ENCODE measurements at regions not wholly inside any gene's neighbourhood (a gene's known extent, or its start where the extent isn't known, plus 50 kb on each side); places are given as distances from the start of the nearest gene placed in this dataset.
A peak's percentile ranks its signal among the peaks of the same experiment; 100 is the strongest.

DNA sequence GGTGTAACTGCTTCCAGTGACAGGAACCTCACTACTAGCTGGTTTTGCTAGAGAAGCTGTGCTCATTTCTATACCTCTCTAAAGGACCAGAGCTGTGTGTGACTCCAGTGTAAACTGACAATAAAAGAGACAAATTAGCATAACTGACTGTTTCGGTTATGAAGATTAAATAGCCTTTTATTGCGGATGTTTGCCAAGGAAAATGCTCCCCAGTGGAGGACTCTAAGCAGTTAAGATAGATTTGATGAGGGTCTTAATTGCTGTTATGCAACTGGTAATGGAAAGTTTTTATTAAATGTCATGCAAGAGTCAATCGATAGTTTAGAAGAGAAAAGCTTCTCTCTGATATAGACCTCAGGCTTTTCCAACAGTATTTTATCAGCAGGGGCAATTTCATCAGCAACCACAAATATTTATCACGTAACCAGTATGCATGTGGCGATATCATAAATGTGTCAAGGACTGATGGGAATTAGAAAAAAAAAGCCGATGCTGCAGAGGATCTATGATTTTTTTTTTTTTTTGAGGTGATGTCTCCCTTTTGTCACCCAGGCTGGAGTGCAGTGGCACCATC, 275.2 kb upstream of the DMAC1 start:
- no peak for DNase-seq

DNA sequence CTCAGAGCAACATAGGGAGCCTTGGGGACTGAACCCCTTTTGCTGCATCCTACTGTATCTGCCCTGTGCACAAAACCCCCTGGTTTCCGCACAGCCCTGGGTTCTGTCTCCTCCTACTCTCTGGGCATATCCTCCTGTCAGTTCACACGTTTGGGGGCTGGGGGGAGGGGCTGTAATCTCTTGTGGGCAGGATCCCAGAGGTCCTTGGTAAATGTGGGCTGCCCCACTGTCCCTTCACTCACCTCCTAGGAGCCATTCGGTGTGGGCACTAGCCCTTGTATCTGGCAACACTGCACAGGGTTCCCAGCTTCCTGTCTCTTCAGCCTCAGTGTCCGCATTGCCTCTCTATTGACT, 271.8 kb upstream of the DMAC1 start:
- no peak for DNase-seq

DNA sequence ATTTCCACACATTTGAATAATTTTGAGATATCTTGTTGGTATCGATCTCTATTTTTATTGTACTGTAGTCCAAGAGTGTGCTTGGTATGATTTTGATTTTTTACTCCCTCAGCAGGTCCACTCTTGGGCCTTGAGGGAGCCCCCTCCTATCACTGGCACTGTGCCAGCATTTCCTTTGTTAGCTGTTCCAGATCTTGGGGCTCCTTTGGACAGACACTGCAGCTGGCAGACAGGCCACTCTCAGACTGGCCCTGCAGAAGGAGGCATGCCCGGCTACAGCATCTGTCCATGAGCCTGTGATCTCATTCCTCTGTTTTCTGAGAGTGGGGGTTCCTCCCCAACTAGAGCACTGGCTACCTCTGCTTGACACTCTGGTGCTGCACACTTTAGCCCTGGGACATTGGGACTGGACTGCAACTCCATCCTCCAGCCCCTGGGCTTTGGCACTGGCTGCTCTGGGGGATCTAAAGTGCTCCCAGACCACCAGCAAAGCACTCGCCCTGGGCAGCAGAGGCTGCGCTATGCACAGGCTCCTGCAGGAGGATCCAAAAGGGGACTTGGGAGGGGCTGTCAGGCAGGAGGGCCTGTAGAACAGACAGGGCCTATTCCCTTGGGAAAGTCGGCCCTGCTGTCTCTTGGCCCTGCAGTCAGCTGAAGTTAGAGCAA, 271.3 kb upstream of the DMAC1 start:
- DNase-seq, result no peak

DNA sequence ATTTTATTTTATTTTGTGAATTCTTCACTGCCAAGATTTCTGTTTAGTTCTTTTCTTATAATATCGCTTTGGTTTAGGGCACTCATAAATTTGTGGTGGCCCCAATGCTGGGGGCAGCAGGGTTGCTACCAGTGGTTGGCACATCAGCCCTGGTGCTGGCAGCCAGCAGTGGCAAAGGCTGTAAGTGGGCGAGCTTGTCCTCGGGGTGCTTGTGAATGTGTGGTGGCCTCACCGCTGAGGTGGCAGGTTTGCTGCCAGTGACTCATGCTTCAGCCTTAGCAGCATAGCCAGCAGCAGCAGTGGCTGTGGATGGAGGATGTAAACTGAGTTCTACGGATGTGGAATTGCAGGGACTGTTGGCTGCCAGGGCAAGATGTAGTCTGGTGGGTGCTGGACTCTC, 262.9 kb upstream of the DMAC1 start:
- no peak for DNase-seq

DNA sequence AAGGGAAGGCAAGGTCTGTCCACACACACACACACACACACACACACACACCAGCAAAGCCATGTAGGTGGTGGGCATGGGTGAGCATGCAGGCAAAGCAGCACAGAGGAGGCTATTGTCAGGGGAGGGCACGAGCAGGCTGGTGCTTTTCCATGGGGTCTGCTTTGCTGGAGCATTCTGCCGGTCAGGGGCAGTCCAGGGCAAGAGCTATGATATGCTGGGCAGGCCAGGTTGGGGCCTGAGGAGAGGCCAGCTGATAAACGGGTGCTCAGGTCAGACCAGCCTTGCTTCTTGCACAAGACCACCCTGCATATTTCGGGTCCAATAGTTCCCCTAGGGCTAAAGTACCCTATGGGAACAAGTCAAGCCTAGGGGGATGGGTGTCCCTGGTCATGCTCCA, 253.9 kb upstream of the DMAC1 start:
- no peak for DNase-seq

DNA sequence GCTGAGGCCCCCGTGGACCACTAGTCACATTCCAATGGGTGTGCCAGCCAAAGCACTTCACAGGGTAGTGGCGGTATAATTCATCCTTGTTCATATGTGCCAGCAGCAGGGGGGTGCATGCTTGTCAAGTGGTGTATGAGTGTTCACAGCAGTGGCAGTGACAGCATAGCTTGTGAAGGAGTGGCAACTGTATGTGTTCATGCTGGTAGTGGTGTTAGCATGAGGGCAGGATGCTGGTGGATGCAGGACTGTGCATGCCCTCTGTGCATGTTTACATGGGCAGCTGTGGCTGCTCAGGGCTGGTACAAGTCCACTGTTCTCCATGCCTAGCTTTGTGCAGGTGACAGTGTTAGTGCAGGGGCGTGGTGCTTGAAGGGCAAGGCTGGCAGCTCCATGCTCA, 253.4 kb upstream of the DMAC1 start:
- DNase-seq, result no peak

DNA sequence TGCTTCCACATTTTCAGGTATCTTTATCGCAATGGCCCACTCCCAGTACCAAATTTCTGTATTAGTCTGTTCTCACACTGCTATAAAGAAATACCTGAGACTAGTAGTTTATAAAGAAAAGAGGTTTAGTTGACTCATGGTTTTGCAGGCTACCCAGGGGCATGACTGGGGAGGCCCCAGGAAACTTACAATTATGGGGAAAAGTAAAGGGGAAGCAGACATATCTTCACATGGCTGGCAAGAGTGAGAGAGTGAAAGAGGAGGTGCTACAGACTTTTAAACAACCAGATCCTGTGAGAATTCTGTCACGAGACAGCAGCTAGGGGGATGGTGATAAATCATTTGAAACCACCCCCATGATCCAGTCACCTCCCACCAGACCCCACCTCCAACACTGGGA, 238.2 kb upstream of the DMAC1 start:
- no peak for DNase-seq

DNA sequence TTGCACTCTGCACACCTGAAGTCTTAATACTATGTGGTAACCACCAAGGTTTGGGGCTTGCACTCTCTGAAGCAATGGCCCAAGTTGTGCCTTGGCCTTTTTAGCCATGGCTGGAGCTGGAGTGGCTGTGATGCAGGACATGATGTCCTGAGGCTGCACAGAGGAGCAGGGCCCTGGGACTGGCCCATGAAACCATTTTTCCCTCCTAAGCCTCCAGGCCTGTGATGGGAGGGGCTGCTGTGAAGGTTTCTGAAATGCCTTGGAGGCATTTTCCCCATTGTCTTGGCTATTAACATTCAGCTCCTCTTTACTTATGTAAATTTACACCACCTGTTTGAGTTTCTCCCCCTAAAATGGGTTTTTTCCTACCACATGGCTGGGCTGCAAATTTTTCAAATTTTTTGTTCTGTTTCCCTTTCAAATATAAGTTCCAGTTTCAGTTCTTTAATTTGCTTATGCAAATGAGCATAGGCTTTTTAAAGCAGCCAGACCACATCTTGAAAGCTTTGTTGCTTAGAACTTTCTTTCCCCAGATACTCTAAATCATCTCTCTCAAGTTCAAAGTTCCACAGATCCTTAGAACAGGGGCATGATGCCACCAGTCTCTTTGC, 237.4 kb upstream of the DMAC1 start:
- DNase-seq, result peak; percentile 68

DNA sequence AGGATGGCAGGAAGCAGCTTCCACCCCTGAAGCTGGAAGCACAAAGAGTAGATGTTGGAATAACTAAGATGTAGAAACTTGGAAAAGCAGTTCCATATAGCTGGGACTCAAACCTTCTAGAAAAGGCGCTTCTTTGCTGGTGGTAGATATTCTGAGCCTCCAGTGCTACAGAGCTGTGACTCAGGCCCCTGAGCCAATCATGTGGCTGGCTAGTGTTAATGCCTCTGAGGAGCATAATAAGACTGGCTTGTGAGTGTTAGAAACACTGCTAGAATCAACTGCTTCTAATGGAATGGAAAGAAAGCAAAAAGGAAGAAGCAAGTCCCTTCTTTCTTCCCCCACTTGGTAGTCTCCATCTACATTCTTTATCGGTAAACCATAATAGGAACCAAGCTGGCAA, 234.2 kb upstream of the DMAC1 start:
- DNase-seq, result no peak

DNA sequence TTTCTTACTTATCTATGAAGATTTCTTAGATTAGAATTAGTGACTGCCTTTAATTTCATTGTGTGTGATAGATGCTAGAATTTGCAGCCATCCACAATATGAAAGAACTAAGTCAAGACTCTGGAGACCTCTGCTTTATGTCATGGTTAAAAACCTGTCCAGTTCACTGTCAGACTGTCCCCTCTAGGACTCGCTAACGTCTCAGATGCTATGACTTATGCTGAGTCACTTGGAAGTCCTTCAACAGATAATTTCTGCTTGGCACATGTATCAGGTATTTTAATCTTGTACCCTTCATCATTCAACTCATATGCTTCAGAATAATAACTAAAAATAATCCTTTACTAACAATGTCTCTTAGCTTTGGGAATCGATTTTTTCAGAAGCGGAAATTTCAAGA, 230.5 kb upstream of the DMAC1 start:
- no peak for DNase-seq

DNA sequence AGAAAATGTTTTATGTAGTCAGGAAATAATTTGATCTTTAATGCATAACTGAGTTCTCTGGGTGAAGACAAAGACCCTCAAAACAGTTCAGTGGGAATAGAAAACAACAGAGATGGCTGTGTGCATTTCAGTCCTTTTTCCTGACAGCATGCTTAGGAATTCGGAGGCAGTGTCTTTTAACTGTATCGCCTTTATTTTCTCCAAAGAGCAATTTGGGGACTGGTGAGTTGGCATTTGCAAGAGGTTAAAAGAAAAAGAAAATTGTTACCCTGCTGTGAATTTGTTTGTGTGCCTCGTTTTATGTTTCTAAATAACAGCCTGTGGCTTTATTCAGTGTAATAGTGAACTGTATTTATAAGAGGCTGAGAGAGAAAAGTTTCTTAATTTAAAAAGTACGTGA, 227.8 kb upstream of the DMAC1 start:
- DNase-seq, result no peak

DNA sequence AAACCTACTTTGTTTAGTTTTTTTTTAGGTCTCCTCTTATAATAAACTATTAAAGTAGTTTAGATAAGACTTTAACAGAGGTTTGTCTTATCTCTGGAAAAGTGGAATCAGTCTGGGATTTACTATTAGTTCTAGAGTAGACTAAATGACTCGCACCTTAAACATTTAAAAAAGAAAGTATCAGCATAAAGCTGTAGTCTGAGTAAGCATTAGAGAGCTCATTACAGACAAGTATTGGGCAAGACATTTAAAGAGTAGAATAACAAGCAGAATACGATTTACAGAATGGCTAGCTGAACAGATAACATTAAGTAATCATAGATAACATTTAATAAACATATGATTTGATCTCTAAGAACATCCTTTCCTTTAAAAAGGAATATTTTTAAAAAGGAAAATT, 226.0 kb upstream of the DMAC1 start:
- no peak for DNase-seq

DNA sequence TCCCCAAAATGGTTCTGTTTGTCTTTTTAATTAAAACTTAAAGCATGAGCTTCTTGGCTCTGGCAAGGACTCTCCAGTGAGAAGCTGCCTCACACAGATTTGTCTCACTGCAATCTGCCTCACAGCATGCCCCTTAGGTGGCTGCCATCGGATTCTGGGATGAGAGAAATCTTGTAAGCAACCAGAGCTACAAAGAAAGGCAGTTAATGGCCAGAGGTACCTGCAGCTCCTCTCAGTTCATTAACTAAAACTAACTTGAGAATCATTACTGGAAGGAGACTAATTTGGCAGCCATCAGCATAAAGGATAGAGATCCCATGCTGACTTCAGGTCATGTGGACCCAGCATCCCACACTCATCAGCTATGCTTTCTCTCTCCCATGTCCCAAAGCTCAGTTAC, 220.6 kb upstream of the DMAC1 start:
- no peak for DNase-seq

DNA sequence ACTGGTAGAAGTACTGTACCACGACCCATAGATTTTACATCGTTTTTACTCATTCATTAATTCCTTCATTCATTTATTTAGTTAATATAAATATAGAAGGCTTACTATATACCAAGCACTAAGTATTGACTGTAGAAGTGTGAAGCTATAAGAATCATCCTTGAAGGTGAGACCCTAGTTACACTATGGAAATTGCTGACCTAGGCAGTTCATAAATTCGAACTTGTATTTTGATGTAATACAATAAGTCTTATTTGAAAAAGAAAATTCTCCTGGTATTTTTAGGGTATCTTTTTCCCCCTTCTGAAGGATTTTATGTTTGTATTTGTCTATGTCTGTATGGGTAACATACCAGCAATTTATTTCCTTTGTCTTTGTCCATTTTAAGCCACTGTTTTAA, 220.1 kb upstream of the DMAC1 start:
- DNase-seq, result no peak

DNA sequence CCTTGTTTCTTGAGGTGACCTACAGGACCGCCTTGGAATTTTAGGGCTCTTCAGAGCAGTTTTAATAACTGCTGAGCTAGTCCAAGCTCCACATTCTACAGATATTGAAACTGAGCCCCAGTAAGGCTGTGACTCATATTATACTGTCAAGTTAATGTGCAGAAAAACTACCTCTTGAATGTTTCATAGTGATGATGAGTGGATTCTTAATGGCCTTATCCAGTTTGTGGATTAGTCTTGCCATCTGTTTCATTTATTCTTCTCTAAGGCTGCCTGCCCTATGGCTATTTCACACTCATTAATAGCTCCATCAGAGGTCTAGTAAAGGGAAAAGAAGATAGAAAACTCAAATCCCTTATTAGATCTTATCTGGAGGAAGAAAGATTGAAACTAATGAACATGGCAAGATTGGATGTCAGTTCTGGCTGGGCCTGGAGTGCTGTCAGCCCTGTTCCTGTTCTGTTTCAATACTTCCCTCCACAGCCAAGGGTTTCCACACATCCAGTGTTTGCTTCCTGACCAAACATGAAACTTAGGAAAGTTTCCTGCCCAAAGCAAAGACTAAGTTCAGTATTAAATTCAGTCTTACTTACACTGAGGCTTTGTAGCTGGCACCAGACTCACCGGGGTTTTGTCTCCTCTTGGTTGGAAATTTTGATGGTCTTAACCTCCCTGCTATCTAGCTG, 215.6 kb upstream of the DMAC1 start:
- no peak for DNase-seq

DNA sequence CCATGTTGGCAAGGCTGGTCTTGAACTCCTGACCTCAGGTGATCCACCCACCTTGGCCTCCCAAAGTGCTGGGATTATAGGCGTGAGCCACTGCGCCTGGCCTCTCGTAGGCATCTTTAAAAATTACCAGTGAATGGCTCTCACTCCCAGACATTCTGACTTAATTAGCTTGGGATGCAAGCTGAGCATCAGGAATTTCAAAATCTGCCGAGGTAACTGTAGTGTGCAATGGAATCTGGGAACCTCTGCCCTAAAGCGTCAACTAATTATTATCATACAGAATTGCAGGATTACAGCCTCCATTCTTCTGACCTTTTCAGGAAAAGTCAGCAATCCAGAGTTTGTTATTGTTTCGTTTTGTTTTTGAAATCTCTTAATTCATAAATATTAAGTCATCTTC, 213.4 kb upstream of the DMAC1 start:
- no peak for DNase-seq

DNA sequence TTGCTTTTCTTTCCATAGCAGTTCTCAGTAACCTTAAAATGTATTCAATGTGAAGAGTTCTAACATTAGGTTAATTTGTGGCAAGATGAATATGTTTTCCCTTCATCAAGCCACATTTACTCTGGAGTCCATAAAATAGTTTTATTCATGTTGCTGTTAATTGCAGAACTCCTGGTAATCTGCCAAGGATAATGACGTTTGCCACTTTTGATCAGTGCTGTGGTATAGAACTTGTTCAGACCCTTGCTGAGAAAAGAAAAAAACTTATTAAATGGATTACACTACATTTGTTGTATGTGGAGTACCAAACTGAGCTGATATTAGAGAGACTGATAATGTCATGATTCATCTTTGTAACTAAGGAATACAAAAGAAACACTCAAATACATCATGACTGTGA, 212.4 kb upstream of the DMAC1 start:
- DNase-seq, result no peak

DNA sequence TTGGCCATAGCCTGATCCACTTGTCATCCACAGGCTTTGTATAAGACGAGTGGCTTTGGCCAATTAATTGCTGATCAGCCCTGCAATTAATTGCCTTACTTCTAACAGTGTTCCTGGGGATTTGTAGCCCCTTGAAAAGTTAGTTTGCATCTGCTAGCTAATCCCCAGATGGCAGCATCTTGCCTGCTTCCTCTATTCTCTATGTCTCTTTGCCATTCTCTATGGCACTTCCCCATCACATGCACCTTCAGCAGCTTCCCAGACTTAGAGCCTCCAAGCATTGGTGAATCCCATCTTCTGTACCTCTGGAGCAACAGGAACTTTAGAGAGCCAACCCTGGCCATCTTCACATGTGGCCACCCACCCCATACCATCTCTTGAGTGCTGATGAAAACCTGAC, 197.0 kb upstream of the DMAC1 start:
- no peak for DNase-seq

DNA sequence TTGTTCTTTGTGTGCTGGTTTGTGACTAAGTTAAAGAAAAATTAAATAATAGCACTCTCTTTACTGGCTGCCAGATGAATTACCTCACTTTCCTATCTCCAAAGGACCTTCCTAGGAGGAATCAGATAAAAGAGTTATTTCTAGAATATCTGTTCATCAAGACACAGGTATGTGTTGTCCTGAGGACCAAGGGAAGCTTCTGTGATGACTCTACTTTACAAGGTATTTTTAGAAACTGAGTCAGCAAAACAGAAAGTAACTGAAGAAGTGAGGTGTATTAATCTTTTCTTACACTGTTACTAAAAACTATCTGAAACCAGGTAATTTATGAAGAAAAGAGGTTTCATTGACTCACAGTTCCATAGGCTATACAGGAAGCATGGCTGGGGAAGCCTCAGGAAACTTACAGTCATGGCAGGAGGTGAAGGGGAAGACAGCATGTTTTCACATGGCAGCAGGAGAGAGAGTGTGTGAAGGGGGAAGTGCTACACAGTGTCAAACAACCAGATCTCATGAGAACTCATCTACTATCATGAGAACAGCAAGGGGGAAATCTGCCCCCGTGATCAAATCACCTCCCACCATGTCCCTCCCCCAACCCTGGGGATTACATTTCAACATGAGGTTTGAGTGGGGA, 189.2 kb upstream of the DMAC1 start:
- no peak for DNase-seq

DNA sequence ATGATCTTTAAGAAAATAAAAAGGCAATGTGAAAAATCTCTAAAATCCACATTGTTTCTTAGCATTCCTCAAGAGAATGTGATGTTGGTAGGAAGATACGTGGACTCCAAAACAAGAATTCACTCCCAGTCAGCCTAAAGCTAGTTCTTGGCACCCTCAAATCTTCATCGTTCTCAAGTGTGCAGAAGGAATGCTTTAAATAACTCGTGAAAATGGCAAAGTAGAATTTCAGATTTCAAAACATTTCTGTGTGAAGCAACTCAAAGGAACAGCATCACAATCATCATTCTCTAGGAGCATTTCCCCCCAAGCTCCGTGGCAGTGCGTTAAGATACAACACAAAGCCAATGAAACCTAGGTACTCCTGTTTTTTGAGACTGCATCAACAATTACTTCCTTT, 185.1 kb upstream of the DMAC1 start:
- no peak for DNase-seq

DNA sequence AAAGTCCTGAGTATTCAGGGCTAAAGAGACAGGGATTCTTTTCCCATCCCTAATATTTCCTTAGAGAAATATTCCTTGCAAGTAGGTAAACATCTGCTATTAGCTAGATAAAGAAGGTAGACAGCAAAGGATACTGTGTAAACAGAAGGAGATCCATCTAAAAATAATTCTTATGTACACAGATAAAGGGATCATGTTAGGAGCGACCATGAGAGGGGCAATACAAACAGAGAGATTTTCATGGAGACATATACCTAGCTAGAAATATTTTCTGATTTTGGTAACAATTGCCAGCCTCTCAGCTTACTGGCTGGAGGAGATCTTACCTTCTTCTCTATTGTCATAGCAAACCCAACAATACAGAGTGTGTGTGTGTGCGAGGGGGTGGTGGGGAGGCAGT, 184.6 kb upstream of the DMAC1 start:
- no peak for DNase-seq

DNA sequence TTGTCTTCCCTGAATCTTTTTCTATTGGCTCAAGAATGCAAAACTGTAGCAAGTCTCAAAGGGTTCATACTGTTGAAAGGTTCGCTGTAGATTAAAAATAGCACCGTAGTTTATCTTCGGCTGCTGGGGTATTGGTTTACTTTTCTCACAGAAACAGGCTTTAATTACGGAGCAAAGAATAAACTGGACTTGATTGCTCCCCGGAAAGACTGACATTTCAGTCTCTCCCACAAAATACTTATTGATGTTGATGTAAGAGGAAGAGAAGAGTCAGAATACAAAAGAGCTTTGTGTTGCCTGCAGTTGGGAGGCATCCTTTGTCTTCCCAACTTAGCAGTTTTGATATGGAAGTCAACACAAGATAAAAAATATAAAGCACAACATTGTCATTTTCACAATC, 183.9 kb upstream of the DMAC1 start:
- DNase-seq, result no peak

DNA sequence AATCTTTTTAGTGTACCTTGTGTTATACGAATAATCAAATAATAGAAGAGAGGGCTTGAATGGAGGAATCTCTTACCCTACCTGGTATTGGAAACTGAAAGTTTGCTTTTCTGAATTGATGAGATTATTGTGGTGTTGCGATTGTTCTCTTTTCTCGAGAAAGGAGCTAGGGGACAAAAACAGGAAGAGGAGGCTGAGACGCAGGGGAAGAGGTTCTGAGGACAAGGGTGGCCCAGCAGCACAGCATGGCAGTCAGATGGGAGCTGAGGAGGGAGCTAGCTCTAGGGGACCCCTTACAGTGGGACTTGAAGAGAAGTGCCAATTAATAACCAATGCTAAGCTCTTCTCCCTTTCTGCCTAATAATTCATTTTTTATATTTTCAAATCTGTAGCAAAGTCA, 183.3 kb upstream of the DMAC1 start:
- peak; percentile 60 for DNase-seq

DNA sequence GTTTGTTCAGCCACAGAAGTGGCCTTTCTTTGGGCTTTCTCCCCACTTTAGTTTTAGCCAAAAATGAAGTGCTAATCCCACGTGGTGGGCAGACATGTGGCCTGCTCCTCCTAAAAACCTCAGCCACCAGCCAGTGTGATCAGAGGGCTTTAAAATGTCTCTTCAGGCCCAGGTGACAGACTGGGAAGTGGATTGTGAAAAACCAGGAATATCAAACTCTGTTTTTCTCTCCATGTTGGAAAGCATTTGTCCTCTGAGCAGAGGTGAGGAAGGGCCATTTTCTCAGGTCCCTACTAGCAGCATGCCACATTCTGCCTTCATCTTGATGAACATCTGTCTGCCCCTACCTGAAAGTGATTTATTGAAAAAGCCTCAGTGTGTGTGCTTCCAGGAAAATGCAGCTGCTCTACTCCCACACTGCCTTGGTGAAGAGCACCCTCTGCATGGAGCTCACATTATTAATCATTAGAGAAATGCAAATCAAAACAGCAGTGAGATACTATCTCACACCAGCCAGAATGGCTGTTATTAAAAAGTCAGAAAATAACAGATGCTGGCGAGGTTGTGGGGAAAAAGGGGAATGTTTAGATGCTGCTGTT, 181.2 kb upstream of the DMAC1 start:
- no peak for DNase-seq
